A172 (cell line): ENCODE measurements at regions not wholly inside any gene's neighbourhood (a gene's known extent, or its start where the extent isn't known, plus 50 kb on each side); places are given as distances from the start of the nearest gene placed in this dataset.
"Not testable (repeated sequence)": the region's sequence is repeated elsewhere in the genome, so short reads cannot be mapped to it uniquely, and the experiment has no call there.

Source experiments
- DNase-seq: peaks from one replicate; pipeline ENCODE4 v3.0.0-alpha.2; 2015; ENCODE audit warnings: low spot score

GRCh38 chr1:87398641-87399040, 70.0 kb downstream of the LMO4 start:
- peak; percentile 2 for DNase-seq

DNA sequence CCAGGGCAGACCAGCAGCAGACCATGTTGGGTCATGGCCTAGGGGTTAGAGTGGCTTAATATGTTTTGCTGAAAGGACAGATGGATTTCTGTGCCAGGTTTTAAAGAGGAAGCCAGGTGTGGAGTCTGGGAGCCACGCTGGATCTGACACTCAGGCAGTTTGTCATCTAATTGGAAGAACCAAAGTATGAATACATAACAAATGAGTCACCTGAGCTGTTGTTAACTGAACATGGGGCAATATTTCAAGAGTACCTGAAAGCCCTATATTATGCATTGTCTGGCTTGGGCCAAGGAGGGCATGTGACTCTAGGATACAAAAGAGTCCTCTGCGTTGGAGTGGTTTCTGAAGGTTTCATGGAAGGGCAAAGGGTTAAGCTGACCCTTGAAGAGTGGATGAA, 70.6 kb downstream of the LMO4 start:
- no peak for DNase-seq

- DNase-seq = no peak
Measured at GRCh38 chr1:87399701-87400100, 71.0 kb downstream of the LMO4 start.

- DNase-seq = no peak
Measured at GRCh38 chr1:87400813-87401212, 72.1 kb downstream of the LMO4 start.

DNA sequence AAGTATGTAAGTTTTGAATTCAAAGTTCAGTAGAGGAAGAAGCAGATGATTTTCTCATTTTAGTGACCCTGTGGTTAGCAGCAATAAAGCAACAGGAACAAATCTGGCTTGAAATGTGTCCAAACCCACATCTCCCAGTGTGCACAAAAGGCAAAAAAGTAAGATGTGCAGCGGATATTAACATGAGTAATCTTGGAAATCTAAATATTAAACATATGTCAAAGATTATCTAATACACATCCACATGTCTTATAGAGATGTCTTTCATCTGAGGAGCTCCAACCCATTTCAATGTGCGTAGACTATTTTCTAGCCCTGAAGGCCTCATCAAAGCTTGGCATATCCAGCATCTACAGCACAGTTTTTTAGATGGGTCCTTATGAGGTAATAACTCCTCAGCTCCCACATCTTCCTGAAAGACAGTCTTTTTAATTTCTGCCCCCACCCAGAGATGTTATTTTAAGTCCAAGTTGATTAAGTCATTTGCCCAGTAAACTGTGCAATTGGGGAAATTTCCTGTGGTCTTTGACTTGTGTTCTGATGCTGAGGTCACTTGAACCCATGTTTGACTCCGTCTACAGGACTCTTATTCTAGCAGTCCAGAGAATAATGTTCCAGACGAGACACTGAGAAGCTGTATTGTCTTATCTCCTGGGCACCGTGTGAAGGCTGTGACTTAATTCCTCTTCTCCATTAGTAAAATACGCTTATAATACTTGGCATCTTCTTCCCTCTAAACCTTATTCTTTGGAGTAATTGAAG, 73.7 kb downstream of the LMO4 start:
- DNase-seq = no peak

DNA sequence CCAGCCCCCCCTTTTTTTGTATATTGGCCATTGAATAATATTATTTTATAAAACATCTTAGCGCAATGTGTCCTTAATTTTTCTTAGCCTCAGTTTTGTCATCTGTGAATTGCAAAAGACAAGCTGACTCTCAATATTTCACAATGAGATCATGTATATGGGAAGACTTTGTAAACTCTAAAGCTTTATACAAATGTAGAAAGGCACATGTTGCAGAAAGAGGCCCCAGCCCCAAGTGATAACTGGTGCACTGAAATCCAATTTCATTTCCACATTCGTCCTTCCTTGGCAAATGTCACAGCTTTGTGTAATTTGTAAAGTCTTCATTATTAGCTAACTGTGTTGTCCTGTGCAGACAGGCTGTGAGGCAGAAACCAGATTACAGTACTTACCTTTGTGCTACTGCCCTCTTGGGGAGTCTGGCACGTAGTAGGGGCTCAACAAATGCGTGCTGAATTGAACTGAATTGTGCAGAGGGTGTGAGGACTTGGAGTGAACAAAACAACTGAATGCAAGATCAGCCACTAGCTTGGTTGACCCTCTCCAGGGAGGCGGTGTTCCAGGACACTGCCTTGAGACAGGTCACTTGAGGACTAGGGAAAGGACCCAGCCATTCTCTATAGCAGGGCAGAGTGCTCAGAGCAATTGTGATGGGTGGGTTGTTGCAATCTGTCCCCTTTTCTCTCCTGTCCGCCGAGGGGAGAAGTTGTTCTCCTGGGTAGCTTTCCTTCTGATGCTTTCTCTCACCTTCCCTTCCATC, 74.6 kb downstream of the LMO4 start:
- DNase-seq = no peak

DNA sequence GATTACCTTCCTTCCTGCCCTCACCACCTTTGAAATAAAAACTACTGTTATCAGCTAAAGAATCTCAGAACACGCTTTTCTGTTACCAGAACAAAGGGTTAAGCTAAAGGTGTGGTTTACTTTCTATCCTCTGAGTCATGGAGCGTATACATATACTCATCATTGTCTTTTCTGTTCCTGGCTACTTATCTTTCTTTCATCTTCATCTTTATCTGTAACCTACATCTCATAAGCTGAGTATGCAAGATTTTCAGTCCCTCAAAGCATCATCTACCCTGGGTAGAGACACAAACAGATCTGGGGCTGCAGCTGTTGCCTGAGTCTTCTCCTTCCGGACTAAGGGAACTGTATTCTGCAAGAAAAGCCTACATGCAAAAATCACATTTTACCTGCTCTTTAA, 75.6 kb downstream of the LMO4 start:
- no peak for DNase-seq

- no peak for DNase-seq
Measured at GRCh38 chr1:87408665-87409248, 80.1 kb downstream of the LMO4 start.

DNA sequence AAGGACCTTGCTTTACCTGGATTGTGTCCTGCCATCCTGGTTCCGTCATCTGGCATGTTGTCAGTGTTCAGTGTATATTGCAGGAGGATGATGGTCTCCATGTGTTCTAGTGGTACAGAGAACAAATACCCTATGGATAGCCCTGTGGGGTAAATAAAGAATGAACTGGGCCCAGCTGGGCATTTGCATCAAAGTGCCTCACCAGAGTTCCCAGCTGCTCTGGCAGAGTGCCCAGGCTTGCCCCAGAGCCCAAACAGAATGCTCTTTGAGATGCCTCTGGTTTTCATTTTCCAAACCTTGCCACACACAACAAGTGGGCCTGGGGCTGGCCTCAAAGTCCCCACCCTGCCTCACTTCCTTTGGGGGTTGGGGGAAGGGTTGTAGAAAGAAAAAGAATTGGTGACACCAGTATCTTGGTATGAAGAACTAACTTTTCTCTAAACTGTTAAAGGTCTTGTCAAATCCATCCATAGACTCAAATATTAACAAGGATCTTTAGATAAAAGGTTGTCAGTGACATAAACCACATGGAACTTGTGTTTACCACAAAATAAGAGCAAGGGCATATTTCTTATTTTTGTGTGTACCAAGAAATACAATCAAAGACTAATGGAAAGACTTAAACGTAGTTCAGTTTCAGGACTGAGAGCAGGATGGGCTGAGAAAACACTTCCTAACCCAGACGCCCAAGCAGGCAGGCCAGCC, 82.2 kb downstream of the LMO4 start:
- no peak for DNase-seq

DNA sequence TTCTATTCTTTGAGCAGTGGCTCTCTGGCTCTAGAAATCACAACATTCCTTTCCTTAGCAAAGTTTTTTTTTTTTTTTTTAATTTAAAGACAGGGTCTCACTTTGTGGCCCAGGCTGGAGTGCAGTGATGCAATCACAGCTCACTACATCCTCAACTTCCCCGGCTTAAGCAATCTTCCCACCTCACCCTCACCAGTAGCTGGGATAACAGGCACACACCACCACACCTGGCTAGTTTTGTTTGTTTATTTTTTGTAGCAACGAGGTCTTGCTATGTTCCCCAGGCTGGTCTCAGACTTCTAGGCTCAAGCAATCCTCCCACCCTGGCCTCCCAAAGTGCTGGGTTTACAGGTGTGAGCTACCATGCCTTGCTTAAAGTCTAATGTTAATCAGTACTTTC, 85.2 kb downstream of the LMO4 start:
- not testable (repeated sequence) for DNase-seq

DNA sequence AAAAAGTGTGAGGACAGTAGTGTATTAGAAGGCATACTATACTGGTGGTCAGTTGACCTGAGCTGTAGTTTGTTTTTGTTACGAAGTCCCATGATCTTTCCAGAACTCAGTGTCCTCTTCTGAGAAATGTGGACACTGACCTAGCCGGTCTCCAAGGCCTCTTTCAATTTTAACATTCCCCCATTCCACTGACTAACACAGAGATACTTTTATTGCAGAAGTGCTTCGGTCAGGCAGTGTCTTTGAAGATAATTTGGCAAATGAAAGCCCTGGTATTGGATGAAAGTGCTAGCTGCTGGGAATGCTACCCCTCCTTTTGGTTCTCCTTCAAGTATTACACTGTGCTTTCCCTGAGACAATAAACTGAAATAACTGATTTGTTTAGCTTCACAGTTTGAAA, 89.4 kb downstream of the LMO4 start:
- DNase-seq = no peak

GRCh38 chr1:87421809-87422208, 93.1 kb downstream of the LMO4 start:
- no peak for DNase-seq

- DNase-seq = no peak
Measured at GRCh38 chr1:87424541-87424940, 95.9 kb downstream of the LMO4 start.

DNA sequence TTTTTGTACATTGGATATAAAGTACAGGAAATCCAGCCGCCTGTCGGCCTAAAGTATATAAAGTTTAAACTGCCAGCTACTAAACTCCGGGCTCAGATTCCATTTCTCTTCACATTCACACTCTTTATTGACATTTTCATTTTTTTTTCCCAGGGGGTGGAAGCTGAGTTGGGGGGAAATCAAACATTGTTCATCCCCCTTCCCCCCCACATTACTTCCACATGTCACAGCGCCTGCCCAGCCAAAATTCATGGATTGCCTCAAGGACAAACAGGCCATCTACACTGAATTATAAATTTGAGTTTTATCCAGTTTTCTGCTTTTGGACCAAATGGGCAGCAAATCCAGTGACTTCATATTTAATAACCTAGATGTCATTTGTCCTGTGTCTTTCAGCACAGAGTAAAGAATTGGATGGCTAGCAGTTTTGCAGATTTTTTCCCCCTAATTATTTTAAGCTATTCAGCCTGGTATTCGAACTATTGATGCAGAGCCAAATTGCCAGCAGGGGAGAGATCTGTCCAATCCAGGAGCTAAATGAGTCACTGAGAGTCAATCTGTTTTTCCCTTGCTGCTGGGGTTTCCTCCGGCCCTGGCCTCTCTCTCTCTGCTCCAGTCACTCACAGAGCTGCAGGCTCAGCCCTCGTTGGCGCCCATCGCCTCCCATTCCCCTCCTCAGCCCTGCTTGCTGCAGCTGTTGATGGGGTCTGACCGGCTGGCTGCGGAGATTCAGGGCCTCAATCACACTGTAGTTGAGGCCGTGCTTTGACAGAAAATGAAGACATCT, 98.0 kb downstream of the LMO4 start:
- DNase-seq = peak; percentile 1

DNA sequence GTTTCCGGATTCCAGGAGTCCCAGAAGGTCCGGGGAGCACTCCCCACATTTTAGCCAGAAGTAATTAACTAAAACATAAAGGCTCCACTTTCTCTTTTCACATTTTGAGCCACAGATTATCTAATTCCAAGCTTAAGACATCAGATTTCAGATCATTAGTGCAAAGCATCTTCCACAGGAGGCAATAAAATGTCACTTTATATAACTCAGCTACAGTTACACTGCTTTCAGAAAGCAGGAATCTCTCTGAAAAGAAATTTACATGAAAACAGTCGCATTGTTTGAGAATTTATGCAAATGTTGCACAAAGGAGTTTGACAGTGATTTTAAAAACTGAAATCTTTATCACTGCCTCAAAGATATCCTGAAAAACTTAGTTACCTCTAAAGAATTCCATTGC, 99.7 kb downstream of the LMO4 start:
- no peak for DNase-seq

DNA sequence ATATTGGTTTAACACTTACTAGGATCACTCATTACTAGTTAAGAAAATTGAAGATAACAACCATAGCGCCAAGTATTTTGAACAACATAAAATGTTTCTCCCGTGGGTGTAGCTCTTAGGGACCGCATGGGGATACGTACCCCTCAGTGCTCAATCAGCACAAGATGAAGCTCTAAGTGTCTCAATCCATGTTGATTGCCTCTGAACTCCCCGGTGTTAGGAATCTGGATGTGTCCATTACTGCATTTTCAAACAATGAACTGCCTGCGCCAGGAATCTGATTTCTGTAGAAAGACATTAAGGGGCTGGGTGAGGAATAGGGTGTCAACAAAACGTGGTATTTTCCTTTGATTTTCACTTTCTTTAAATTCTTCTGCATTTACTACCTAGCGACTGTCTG, 100.2 kb downstream of the LMO4 start:
- no peak for DNase-seq

DNA sequence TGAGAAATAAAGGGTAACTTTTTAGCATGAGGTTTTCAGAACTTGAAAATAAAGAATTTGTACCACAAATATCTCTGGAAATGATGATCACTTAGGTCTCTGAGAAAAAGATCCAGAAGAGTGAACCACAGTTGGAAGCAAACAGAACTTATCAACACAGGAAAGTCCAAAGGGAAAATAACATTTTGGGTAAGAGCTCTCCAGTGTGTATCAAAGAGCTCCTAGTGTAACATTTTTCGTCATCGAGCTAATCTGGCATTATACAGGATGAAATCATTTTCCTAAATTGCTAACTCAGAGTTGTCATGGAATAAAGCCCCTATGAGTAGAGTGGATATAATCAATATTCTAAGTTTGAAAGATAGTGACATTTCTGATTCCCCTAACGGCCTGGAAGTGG, 104.0 kb downstream of the LMO4 start:
- DNase-seq = no peak

GRCh38 chr1:87433101-87433500, 104.4 kb downstream of the LMO4 start:
- DNase-seq = not testable (repeated sequence)

GRCh38 chr1:87435484-87435883, 106.8 kb downstream of the LMO4 start:
- peak; percentile 11 for DNase-seq

GRCh38 chr1:87436115-87436514, 107.4 kb downstream of the LMO4 start:
- DNase-seq = not testable (repeated sequence)

GRCh38 chr1:87436534-87436933, 107.9 kb downstream of the LMO4 start:
- no peak for DNase-seq
